Fibroblast of villous mesenchyme (primary cell): ENCODE measurements at regions not wholly inside any gene's neighbourhood (a gene's known extent, or its start where the extent isn't known, plus 50 kb on each side); places are given as distances from the start of the nearest gene placed in this dataset.

Experiments used
- DNase-seq: peaks from one replicate; pipeline ENCODE4 v3.0.0-alpha.2; 2010; ENCODE audit warnings: low read depth
- H3K4me3 ChIP-seq: 2 replicates; pipeline ENCODE4 v1.5.1; 2011; ENCODE audit warnings: low read depth, mild to moderate bottlenecking, low read length
- CTCF ChIP-seq: IDR thresholded peaks from 2 replicates; pipeline ENCODE4 v1.5.1; 2012; ENCODE audit warnings: low read depth, mild to moderate bottlenecking, low read length; ENCODE audit not compliant: insufficient read depth

- TF ChIP-seq CTCF = no peak
- H3K4me3 ChIP-seq = no peak overlapping the region
- no peak for DNase-seq
Measured at GRCh38 chr13:40271271-40271885, 395.1 kb downstream of the FOXO1 start.

GRCh38 chr13:40271931-40272775 lies 394.3 kb downstream of the FOXO1 start:
- no peak overlapping the region for H3K4me3 ChIP-seq
- no peak for TF ChIP-seq CTCF
- DNase-seq = peak; percentile 78

GRCh38 chr13:40272776-40273139 lies 393.7 kb downstream of the FOXO1 start:
- DNase-seq = peak; percentile 48
- no peak for TF ChIP-seq CTCF
- H3K4me3 ChIP-seq = no peak overlapping the region

- TF ChIP-seq CTCF = no peak
Measured at GRCh38 chr13:40273253-40274025, 393.0 kb downstream of the FOXO1 start.

GRCh38 chr13:40274103-40274502 lies 392.3 kb downstream of the FOXO1 start:
- H3K4me3 ChIP-seq = no peak overlapping the region
- no peak for DNase-seq
- no peak for TF ChIP-seq CTCF

More at GRCh38 chr13:40273253-40274025, 393.0 kb downstream of the FOXO1 start:
- no peak overlapping the region for H3K4me3 ChIP-seq
- no peak for DNase-seq

- no peak overlapping the region for H3K4me3 ChIP-seq
- TF ChIP-seq CTCF = no peak
- DNase-seq = no peak
Measured at GRCh38 chr13:40275155-40275554, 391.3 kb downstream of the FOXO1 start.
